Activated CD8-positive, alpha-beta memory T cell treated with anti-CD3 and anti-CD28 coated beads for 48 hours (primary cell): ENCODE measurements at regions not wholly inside any gene's neighbourhood (a gene's known extent, or its start where the extent isn't known, plus 50 kb on each side); places are given as distances from the start of the nearest gene placed in this dataset.
"Not testable (repeated sequence)": the region's sequence is repeated elsewhere in the genome, so short reads cannot be mapped to it uniquely, and the experiment has no call there.

Experiments used
- DNase-seq, 3 experiments: peaks; one replicate each; pipeline ENCODE4 v3.0.0-alpha.2; 2020; ENCODE audit warnings: low read depth in 2 of 3, low spot score in 2 of 3

DNA sequence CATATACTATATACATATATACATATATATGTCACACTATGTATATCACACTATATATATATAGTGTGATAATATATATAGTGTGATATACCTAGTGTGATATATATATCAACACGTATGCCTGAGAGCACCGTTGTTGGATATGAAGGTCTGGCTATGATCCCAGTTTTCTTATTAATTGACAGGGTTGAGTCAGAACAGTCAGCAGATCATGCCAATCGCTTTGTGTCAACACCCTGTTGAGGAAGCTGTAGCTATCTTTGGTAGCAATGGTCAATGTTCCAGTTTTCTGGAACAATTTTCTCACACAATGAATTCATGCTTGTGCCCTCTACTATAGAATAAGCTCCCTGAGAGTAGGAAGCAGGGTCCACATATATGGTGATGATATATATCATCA lies 496.0 kb upstream of the AGA start:
- no peak for DNase-seq

GRCh38 chr4:177945268-177945667 lies 503.0 kb upstream of the AGA start:
- no peak for DNase-seq

GRCh38 chr4:177947607-177948006 lies 505.4 kb upstream of the AGA start:
- DNase-seq: no peak

DNA sequence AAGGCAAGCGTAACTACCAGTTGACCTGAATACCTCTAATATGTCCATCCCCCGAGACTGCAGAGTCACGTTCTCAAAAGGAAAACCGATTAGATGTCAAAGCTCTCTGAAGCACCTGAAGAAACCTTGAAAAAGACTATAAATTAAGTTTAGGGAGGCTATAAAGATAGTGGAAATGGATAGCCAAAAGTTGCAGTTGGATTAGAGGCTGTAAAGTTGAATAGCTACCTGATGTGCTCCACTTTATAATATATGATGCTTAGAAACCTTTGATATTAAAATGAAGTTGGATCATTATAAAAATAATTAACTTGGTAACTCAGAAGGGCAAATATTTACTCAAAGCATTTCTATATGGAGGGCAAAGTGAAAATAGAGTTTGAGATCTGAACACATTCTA lies 506.6 kb upstream of the AGA start:
- DNase-seq: no peak

GRCh38 chr4:177951026-177951425 lies 508.8 kb upstream of the AGA start:
- DNase-seq: no peak

- DNase-seq: no peak
These were observed 510.5 kb upstream of the AGA start for GRCh38 chr4:177952723-177953122.

GRCh38 chr4:177957596-177958360 lies 515.5 kb upstream of the AGA start:
- DNase-seq: no peak

DNA sequence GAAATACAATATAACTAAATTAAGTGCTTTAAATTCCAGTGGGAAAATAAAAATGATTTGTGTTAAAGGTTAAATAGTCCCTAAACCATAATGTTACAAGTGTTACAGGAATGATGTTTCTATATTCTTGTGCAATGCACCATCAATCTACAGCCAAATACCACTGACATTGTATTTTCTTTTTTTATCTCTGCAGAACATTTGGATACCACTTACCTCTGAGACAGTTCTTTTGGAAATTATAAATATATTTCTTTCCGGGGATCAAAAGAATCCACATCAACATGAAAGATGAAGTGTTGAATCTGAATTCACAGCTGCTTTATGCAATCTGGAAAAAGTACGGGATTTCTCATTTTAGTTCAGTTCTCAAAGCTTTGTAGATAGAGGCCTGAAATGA lies 518.3 kb upstream of the AGA start:
- DNase-seq: no peak

DNA sequence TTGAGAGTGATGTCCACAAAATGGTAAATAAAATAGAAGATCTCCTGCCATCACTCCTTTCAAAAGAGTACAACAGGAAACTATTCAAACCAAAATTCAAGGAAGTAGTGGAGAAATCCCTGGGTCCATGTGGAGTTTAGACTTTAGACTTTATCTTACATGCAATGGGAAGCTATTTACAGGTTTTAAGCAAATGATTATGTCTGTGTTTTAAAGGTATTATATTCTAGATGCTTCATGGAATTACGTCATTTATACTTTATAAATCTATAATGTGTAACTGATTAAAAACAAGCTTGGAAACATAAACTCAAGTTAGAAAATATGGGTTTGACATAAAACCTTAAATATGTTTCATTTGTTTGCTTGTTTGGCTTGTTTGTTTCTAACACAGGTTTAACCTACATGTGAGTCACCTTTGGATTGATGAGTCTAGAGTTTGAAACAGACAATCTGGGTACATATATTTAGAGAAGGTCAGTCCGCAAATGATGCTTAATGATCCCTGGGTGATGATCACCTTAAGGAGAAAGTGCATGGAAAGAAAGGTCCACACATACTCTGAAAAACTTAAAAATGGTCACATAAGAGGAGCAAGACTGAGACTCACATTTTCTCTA lies 519.6 kb upstream of the AGA start:
- no peak for DNase-seq

GRCh38 chr4:177964061-177964460 lies 521.8 kb upstream of the AGA start:
- no peak for DNase-seq

DNA sequence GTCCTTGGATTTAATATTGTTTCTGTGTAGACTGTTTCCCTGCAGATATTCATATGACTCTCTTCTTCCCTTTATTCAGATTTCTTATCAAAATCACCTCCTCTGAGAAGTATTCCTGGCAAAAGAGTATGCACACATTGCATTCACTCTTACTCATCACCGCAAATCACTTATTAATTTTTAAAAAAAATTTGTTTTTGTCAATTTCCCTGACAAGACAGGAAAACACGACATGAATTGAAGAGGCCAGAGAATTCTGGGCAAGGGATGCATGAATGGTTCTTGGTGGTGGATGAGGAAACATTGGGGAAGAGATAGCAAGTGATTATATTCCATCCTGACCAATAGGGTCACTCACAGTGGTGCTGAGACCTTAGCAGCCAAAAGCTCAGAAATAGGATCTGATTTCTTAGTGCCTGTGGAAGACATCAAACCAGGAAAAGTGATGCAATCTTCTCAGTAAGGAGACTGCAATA lies 522.5 kb upstream of the AGA start:
- no peak for DNase-seq

DNA sequence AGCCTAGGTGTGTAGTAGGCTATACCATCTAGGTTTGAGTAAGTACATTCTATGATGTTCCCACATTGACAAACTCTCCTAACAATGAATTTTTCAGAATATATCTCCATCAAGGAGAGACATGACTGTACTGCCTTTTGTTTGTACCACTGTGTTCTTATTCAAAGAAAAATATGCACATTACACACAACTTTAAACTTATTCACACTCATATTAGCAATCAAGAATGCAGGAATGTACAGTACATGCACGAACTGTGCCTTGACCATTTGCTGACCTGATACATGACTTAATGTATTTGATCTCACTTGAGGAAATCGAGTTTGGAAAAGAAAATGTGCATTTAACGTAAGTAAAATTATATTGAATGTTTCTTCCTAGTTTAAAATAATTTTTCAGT lies 525.1 kb upstream of the AGA start:
- DNase-seq: no peak

DNA sequence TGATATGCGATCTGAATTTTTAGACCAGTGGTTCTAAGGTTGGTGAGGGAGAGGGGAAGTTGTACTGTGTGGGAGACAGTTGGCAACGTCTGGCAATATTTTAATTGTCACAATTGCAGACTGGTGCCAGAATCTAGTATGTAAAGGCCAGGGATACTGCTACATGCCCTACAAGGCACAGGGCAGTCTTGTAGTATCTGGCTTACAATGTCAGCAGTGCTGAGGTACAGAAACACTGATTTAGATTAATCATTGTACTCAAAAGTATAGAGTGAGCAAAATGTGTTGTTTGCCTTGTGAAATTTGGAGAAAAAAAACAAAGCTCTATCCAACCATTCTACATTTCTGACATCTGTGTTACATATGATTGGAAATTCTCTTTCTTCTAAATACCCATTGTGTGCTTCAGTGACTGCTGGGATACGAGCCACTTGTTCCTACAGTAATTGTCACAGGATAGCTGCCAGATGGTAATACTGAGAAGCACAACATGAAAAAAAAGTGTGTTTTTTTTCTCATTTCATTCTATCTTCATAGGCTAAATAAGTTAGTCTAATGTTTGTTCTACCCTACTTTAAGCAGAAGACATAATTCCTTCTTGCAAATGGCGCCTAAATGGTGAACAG lies 526.7 kb upstream of the AGA start:
- no peak for DNase-seq

GRCh38 chr4:177974461-177974860 lies 532.2 kb upstream of the AGA start:
- no peak for DNase-seq

- DNase-seq: no peak
These were observed 533.2 kb upstream of the AGA start for GRCh38 chr4:177975315-177975987.

GRCh38 chr4:177986236-177986635 lies 544.0 kb upstream of the AGA start:
- DNase-seq: no peak

GRCh38 chr4:177987896-177988295 lies 545.7 kb upstream of the AGA start:
- DNase-seq: no peak

- DNase-seq: no peak
These were observed 547.4 kb upstream of the AGA start for GRCh38 chr4:177989503-177990201.

GRCh38 chr4:178003098-178003657 lies 560.9 kb upstream of the AGA start:
- DNase-seq: no peak

- no peak for DNase-seq
These were observed 568.4 kb upstream of the AGA start for GRCh38 chr4:178010596-178010995.

- DNase-seq: not testable (repeated sequence)
These were observed 572.8 kb upstream of the AGA start for GRCh38 chr4:178015046-178015445.
